IgD-negative memory B cell (primary cell): ENCODE measurements at regions not wholly inside any gene's neighbourhood (a gene's known extent, or its start where the extent isn't known, plus 50 kb on each side); places are given as distances from the start of the nearest gene placed in this dataset.
"Not testable (repeated sequence)": the region's sequence is repeated elsewhere in the genome, so short reads cannot be mapped to it uniquely, and the experiment has no call there.

Experiments
- H3K27ac Mint-ChIP-seq, 3 donors: one replicate each; pipeline ENCODE4 v1.8.0; 2020 to 2022; ENCODE audit warnings: mild to moderate bottlenecking in 3 of 3, mixed read lengths in 3 of 3, moderate library complexity in 1 of 3
- H3K27me3 Mint-ChIP-seq: one replicate; pipeline ENCODE4 v1.8.0; 2021; ENCODE audit warnings: mixed read lengths
- H3K36me3 Mint-ChIP-seq: one replicate; pipeline ENCODE4 v1.8.0; 2020; ENCODE audit warnings: mild to moderate bottlenecking, mixed read lengths
- H3K4me1 Mint-ChIP-seq, 3 donors: one replicate each; pipeline ENCODE4 v1.8.0; 2020 to 2022; ENCODE audit warnings: mixed read lengths in 3 of 3, mild to moderate bottlenecking in 1 of 3
- H3K4me3 Mint-ChIP-seq, 4 donors: one replicate each; pipeline ENCODE4 v1.8.0; 2020 to 2022; ENCODE audit warnings: mild to moderate bottlenecking in 4 of 4, mixed read lengths in 4 of 4, moderate library complexity in 3 of 4
- H3K9me3 Mint-ChIP-seq, 3 donors: one replicate each; pipeline ENCODE4 v1.8.0; 2020 to 2021; ENCODE audit warnings: mixed read lengths in 3 of 3, mild to moderate bottlenecking in 1 of 3

DNA sequence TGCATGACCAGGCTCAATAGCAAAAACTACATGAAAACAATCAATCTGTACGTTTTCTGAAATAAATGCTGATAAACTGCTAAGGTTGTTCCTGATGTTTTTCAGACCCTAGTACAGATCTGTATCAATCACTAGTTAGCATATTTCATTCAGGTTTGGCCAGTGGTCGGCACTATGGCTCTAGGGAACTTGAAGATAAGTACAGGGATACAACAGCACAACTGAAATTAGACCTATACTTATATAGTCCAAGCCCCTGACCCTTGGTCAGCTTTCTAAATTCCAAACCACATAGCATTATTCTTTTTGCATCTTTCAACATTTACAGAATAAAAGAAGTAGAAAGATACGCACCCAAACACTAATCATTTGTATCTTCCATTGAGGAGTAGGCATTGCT is 142.7 kb downstream of the PLPPR4 start:
- peaks cover 2% of the 10 kb centered on the region for H3K27me3 Mint-ChIP-seq
- no peak overlapping the region for H3K4me3 Mint-ChIP-seq
- H3K4me1 Mint-ChIP-seq = no peaks in the 10 kb centered on the region
- no peak overlapping the region for H3K27ac Mint-ChIP-seq
- H3K36me3 Mint-ChIP-seq = no peaks in the 10 kb centered on the region
- H3K9me3 Mint-ChIP-seq = no peaks in the 10 kb centered on the region

GRCh38 chr1:99424087-99424486 is 159.8 kb downstream of the PLPPR4 start:
- no peaks in the 10 kb centered on the region for H3K36me3 Mint-ChIP-seq
- no peak overlapping the region for H3K4me3 Mint-ChIP-seq
- H3K27me3 Mint-ChIP-seq = peaks cover 2% of the 10 kb centered on the region
- H3K4me1 Mint-ChIP-seq = no peaks in the 10 kb centered on the region
- peaks cover 0 to 9% (median 3%) of the 10 kb centered on the region in 3 donors for H3K9me3 Mint-ChIP-seq
- no peak overlapping the region for H3K27ac Mint-ChIP-seq

DNA sequence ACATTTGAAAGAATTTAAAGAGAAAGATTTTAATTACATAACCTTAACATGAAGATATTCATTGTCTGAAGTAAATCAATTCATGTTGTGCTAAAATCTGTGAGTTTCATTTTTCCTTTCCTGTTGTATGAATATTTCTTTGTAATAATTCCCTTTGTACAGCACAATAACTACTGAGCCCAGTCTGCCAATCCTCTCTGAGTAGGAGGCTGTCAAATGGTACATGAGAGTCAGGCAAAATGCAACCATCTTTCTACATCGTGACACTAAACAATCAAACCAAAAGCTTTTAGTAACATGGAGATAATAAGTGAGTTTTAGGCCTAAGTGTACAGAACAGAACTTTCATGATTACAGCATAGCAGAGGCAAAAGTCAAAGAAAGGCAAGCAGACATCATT is 165.5 kb downstream of the PLPPR4 start:
- H3K27ac Mint-ChIP-seq = no peak overlapping the region
- H3K4me1 Mint-ChIP-seq = no peaks in the 10 kb centered on the region
- no peaks in the 10 kb centered on the region for H3K36me3 Mint-ChIP-seq
- H3K9me3 Mint-ChIP-seq = peaks cover 0 to 5% (median 3%) of the 10 kb centered on the region in 3 donors
- no peaks in the 10 kb centered on the region for H3K27me3 Mint-ChIP-seq
- H3K4me3 Mint-ChIP-seq = no peak overlapping the region

DNA sequence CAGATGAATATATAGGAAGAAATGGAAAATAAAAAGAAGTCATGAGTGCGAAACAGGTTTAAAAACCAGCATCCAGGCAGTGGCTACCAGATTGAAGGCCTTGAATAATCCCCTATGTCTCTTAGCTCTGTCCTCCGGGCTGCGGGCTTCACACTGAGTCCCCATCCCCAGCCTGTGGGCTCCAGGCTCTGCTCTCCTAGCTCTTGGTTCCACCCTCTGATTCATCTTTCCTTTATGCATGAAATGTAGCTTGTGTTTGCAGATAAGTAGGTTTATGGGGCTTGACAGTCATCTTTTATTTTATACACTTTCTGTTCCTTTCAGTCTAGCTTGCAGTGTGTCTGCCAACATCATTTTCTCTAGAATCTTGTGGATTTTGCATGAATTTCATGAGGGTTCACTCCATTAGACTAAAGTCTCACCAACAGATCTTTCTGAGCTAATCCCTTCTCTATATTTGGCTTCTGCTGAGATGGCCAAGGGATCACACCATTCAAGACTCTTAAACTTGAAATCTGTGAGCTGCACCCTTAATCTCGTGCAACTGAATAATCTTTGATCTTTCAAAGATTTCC is 174.5 kb downstream of the PLPPR4 start:
- no peak overlapping the region for H3K4me3 Mint-ChIP-seq
- H3K9me3 Mint-ChIP-seq = peaks cover 0 to 1% (median 0%) of the 10 kb centered on the region in 3 donors
- no peak overlapping the region for H3K27ac Mint-ChIP-seq
- H3K36me3 Mint-ChIP-seq = no peaks in the 10 kb centered on the region
- H3K4me1 Mint-ChIP-seq = peaks cover 0 to 4% (median 0%) of the 10 kb centered on the region in 3 donors
- H3K27me3 Mint-ChIP-seq = no peaks in the 10 kb centered on the region

- no peaks in the 10 kb centered on the region for H3K27me3 Mint-ChIP-seq
- peaks cover 0 to 4% (median 0%) of the 10 kb centered on the region in 3 donors for H3K4me1 Mint-ChIP-seq
- H3K4me3 Mint-ChIP-seq = no peak overlapping the region
- H3K27ac Mint-ChIP-seq = no peak overlapping the region
- H3K36me3 Mint-ChIP-seq = no peaks in the 10 kb centered on the region
- peaks cover 0 to 1% (median 0%) of the 10 kb centered on the region in 3 donors for H3K9me3 Mint-ChIP-seq
Measured at GRCh38 chr1:99439433-99440075, 175.3 kb downstream of the PLPPR4 start.

- peaks cover 0 to 1% (median 0%) of the 10 kb centered on the region in 3 donors for H3K9me3 Mint-ChIP-seq
- H3K4me1 Mint-ChIP-seq = peaks cover 0 to 4% (median 0%) of the 10 kb centered on the region in 3 donors
- no peak overlapping the region for H3K4me3 Mint-ChIP-seq
- H3K36me3 Mint-ChIP-seq = no peaks in the 10 kb centered on the region
- H3K27me3 Mint-ChIP-seq = no peaks in the 10 kb centered on the region
- no peak overlapping the region for H3K27ac Mint-ChIP-seq
Measured at GRCh38 chr1:99441299-99442095, 177.2 kb downstream of the PLPPR4 start.

- H3K27me3 Mint-ChIP-seq, H3K27ac Mint-ChIP-seq, H3K4me3 Mint-ChIP-seq, H3K4me1 Mint-ChIP-seq, H3K9me3 Mint-ChIP-seq, H3K36me3 Mint-ChIP-seq: not testable (repeated sequence)
Measured at GRCh38 chr1:99444211-99444927, 180.1 kb downstream of the PLPPR4 start.

GRCh38 chr1:99445071-99445470 is 180.8 kb downstream of the PLPPR4 start:
- H3K27me3 Mint-ChIP-seq = no peaks in the 10 kb centered on the region

DNA sequence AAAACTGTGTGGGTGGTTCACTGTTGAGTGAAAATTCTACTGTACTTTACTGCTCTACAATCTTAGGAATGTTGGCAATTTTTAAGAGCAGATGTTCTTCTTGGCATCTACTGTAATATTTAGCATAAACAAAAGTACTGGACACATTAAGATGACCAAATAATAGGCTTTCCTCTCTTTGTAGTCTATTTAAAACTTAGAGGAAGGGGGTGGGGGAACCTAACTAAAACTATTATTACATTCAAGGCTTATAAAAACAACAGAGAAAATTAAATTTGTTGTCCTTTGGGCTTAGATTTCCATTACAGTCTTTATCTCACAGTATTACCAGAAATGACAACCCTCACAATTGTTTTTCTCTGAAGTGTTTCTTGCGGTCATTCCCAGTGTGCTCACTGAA is 181.2 kb downstream of the PLPPR4 start:
- H3K4me1 Mint-ChIP-seq = peaks cover 0 to 4% (median 0%) of the 10 kb centered on the region in 3 donors
- no peak overlapping the region for H3K4me3 Mint-ChIP-seq
- H3K27me3 Mint-ChIP-seq = no peaks in the 10 kb centered on the region
- H3K9me3 Mint-ChIP-seq = peaks cover 0 to 4% (median 1%) of the 10 kb centered on the region in 3 donors
- H3K27ac Mint-ChIP-seq = no peak overlapping the region
- no peaks in the 10 kb centered on the region for H3K36me3 Mint-ChIP-seq

More at GRCh38 chr1:99445071-99445470, 180.8 kb downstream of the PLPPR4 start:
- Mint-ChIP-seq H3K9me3 (peaks cover 0 to 4% (median 1%) of the 10 kb centered on the region in 3 donors), H3K4me3 (no peak overlapping the region), H3K36me3 (no peaks in the 10 kb centered on the region), H3K27ac (no peak overlapping the region), H3K4me1 (peaks cover 0 to 4% (median 0%) of the 10 kb centered on the region in 3 donors)

- no peaks in the 10 kb centered on the region for H3K36me3 Mint-ChIP-seq
- H3K4me3 Mint-ChIP-seq = no peak overlapping the region
- H3K27ac Mint-ChIP-seq = no peak overlapping the region
- H3K4me1 Mint-ChIP-seq = no peaks in the 10 kb centered on the region
- H3K9me3 Mint-ChIP-seq = peaks cover 0 to 4% (median 0%) of the 10 kb centered on the region in 3 donors
- H3K27me3 Mint-ChIP-seq = no peaks in the 10 kb centered on the region
Measured at GRCh38 chr1:99447721-99448120, 183.4 kb downstream of the PLPPR4 start.

- no peak overlapping the region for H3K27ac Mint-ChIP-seq
- H3K27me3 Mint-ChIP-seq = peaks cover 3% of the 10 kb centered on the region
Measured at GRCh38 chr1:99455760-99456159, 190.2 kb upstream of the PALMD start.

GRCh38 chr1:99456536-99456935 is 189.4 kb upstream of the PALMD start:
- no peak overlapping the region for H3K27ac Mint-ChIP-seq
- peaks cover 3% of the 10 kb centered on the region for H3K27me3 Mint-ChIP-seq
- no peaks in the 10 kb centered on the region for H3K36me3 Mint-ChIP-seq
- no peaks in the 10 kb centered on the region for H3K9me3 Mint-ChIP-seq
- no peaks in the 10 kb centered on the region for H3K4me1 Mint-ChIP-seq
- no peak overlapping the region for H3K4me3 Mint-ChIP-seq

More at GRCh38 chr1:99455760-99456159, 190.2 kb upstream of the PALMD start:
- Mint-ChIP-seq H3K4me3 (no peak overlapping the region), H3K36me3 (no peaks in the 10 kb centered on the region), H3K9me3 (no peaks in the 10 kb centered on the region), H3K4me1 (no peaks in the 10 kb centered on the region)

DNA sequence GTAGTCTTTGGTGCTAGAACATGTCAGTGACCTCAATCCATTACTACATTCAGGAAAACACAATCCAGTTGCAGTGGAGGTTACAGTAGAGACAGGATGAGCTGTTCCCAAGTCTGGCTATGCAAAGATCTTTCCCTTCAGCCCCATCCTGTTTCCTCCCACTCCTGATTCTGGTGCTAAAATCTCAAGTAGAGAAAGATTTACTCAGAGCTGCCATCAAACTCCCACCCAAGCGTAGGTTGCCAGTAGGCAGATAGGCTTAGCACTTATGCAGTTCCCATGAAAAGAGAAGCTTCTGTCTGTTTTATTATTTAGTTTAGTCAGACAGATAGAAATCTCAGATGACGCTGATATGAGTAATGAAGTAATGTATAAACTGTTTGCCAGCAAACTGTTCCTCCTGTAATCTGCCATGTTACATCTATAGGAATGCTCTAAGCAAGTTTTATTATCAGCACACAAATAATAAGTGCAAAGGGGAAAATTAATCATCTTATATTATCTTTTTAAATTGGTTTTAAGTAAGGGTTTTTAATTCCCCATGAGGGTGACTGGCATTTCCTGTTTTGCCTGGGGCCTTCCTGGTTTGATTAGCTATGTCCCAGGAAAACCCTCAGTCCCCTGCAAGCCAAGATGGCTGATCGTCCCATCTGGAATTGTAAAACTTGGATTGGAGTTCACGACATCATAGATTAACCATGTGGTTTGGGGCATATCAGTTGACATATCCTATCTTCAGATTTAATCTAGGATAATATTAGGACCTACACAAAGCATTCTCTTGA is 188.3 kb upstream of the PALMD start:
- H3K4me1 Mint-ChIP-seq = no peaks in the 10 kb centered on the region
- H3K9me3 Mint-ChIP-seq = no peaks in the 10 kb centered on the region
- H3K36me3 Mint-ChIP-seq = no peaks in the 10 kb centered on the region

GRCh38 chr1:99461499-99461898 is 184.4 kb upstream of the PALMD start:
- no peaks in the 10 kb centered on the region for H3K36me3 Mint-ChIP-seq
- H3K27me3 Mint-ChIP-seq = peaks cover 5% of the 10 kb centered on the region
- H3K27ac Mint-ChIP-seq = no peak overlapping the region
- H3K4me3 Mint-ChIP-seq = no peak overlapping the region
- no peaks in the 10 kb centered on the region for H3K9me3 Mint-ChIP-seq
- no peaks in the 10 kb centered on the region for H3K4me1 Mint-ChIP-seq

More for the DNA sequence above, 188.3 kb upstream of the PALMD start:
- Mint-ChIP-seq H3K27me3 (peaks cover 3% of the 10 kb centered on the region), H3K27ac (no peak overlapping the region), H3K4me3 (no peak overlapping the region)
